NCI-H1694 (cell line): ENCODE measurements at regions not wholly inside any gene's neighbourhood (a gene's known extent, or its start where the extent isn't known, plus 50 kb on each side); places are given as distances from the start of the nearest gene placed in this dataset.

Source experiments
- DNase-seq: peaks from one replicate; lab custom pipeline; 2025; lab: John Stamatoyannopoulos, UW

GRCh38 chr14:46290706-46291105 is 360.9 kb downstream of the RPL10L start:
- no peak for DNase-seq

GRCh38 chr14:46279776-46280175 is 371.8 kb downstream of the RPL10L start:
- no peak for DNase-seq

- DNase-seq = no peak
These were observed 372.3 kb downstream of the RPL10L start for GRCh38 chr14:46279327-46279726.

- DNase-seq = no peak
These were observed 392.0 kb downstream of the RPL10L start for GRCh38 chr14:46259536-46259935.

GRCh38 chr14:46256381-46256780 is 395.2 kb downstream of the RPL10L start:
- DNase-seq = no peak

- DNase-seq = no peak
These were observed 401.4 kb downstream of the RPL10L start for GRCh38 chr14:46250113-46250703.

GRCh38 chr14:46248001-46248630 is 403.5 kb downstream of the RPL10L start:
- DNase-seq = no peak

GRCh38 chr14:46245276-46245675 is 406.3 kb downstream of the RPL10L start:
- no peak for DNase-seq

GRCh38 chr14:46233786-46234185 is 417.8 kb downstream of the RPL10L start:
- DNase-seq = no peak

- no peak for DNase-seq
These were observed 421.0 kb downstream of the RPL10L start for GRCh38 chr14:46230540-46230939.

GRCh38 chr14:46215801-46216200 is 435.8 kb downstream of the RPL10L start:
- no peak for DNase-seq

GRCh38 chr14:46198676-46199075 is 452.9 kb downstream of the RPL10L start:
- DNase-seq = no peak

GRCh38 chr14:46197856-46198255 is 453.7 kb downstream of the RPL10L start:
- no peak for DNase-seq
